HL-60 (cell line): ENCODE measurements at regions not wholly inside any gene's neighbourhood (a gene's known extent, or its start where the extent isn't known, plus 50 kb on each side); places are given as distances from the start of the nearest gene placed in this dataset.

Experiments
- DNase-seq, 2 experiments: peaks; one replicate each; pipeline ENCODE4 v3.0.0-alpha.2; 2010 to 2020; ENCODE audit warnings: low read depth in 1 of 2, low spot score in 1 of 2
- H3K27ac ChIP-seq: fragments of 250-450 bp; sonication (Bioruptor Pico); replicated peaks from 2 replicates; pipeline ENCODE4 v1.5.1; 2020; ENCODE audit warnings: mild to moderate bottlenecking, moderate library complexity
- H3K27me3 ChIP-seq: fragments of 250-450 bp; sonication (Bioruptor Pico); 2 replicates; pipeline ENCODE4 v1.5.1; 2021; ENCODE audit warnings: mild to moderate bottlenecking, moderate library complexity; ENCODE audit not compliant: insufficient read depth, poor library complexity, severe bottlenecking
- H3K4me3 ChIP-seq: replicated peaks from 2 replicates; pipeline ENCODE4 v1.5.1; 2011; ENCODE audit warnings: mild to moderate bottlenecking, control low read depth, low read length; ENCODE audit not compliant: insufficient read depth
- CTCF ChIP-seq: IDR thresholded peaks from one replicate; pipeline ENCODE4 v1.5.1; 2011; ENCODE audit warnings: low read length, control low read depth, inconsistent platforms; ENCODE audit not compliant: insufficient read depth
- GABPA ChIP-seq: IDR thresholded peaks from 2 replicates; pipeline ENCODE4 v1.6.1; 2012; ENCODE audit warnings: low read depth
- POLR2AphosphoS5 ChIP-seq: IDR thresholded peaks from 2 replicates; pipeline ENCODE4 v1.6.1; 2012; ENCODE audit warnings: low read depth
- SPI1 ChIP-seq: IDR thresholded peaks from 2 replicates; pipeline ENCODE4 v1.6.1; 2012; ENCODE audit warnings: low read depth, mild to moderate bottlenecking, borderline replicate concordance
- TF ChIP-seq, protein P1 (sequence below): IDR thresholded peaks from 2 replicates; pipeline ENCODE4 v1.6.1; 2012; ENCODE audit warnings: low read depth; ENCODE audit not compliant: insufficient replicate concordance

GRCh38 chr11:110835106-110835505 is 122.9 kb upstream of the ARHGAP20 start:
- H3K27me3 ChIP-seq = no peaks in the 10 kb centered on the region
- DNase-seq = no peak
- TF ChIP-seq, protein P1, sequence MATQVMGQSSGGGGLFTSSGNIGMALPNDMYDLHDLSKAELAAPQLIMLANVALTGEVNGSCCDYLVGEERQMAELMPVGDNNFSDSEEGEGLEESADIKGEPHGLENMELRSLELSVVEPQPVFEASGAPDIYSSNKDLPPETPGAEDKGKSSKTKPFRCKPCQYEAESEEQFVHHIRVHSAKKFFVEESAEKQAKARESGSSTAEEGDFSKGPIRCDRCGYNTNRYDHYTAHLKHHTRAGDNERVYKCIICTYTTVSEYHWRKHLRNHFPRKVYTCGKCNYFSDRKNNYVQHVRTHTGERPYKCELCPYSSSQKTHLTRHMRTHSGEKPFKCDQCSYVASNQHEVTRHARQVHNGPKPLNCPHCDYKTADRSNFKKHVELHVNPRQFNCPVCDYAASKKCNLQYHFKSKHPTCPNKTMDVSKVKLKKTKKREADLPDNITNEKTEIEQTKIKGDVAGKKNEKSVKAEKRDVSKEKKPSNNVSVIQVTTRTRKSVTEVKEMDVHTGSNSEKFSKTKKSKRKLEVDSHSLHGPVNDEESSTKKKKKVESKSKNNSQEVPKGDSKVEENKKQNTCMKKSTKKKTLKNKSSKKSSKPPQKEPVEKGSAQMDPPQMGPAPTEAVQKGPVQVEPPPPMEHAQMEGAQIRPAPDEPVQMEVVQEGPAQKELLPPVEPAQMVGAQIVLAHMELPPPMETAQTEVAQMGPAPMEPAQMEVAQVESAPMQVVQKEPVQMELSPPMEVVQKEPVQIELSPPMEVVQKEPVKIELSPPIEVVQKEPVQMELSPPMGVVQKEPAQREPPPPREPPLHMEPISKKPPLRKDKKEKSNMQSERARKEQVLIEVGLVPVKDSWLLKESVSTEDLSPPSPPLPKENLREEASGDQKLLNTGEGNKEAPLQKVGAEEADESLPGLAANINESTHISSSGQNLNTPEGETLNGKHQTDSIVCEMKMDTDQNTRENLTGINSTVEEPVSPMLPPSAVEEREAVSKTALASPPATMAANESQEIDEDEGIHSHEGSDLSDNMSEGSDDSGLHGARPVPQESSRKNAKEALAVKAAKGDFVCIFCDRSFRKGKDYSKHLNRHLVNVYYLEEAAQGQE = no peak
- TF ChIP-seq GABPA = no peak
- TF ChIP-seq POLR2AphosphoS5 = no peak
- TF ChIP-seq CTCF = no peak
- TF ChIP-seq SPI1 = no peak
- no peak overlapping the region for H3K4me3 ChIP-seq
- H3K27ac ChIP-seq = no peak overlapping the region

DNA sequence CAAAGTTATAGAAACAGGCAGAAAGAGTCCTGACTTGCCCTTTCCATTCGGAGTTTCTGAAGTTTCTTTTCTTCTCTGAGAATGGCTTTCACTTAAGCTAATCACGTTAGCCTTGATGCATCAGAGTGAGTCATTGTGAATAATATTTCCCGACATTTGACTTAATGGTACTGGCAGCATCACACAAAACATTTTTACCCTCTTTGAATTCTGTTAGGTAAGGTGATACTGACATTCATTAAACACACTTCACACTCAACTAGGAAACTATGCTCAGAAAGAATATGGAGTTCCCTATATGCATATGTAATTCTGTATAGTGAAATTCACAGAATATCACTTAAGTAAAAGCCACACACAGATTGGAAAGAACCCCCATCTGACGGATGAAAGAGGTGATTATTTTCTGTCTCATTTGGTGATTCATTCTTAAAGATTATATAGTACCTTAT is 120.8 kb upstream of the ARHGAP20 start:
- TF ChIP-seq CTCF = no peak
- no peak for TF ChIP-seq POLR2AphosphoS5
- TF ChIP-seq, protein P1 = no peak
- TF ChIP-seq SPI1 = no peak
- no peak for TF ChIP-seq GABPA
- no peak for DNase-seq
- Histone ChIP-seq H3K27me3 (no peaks in the 10 kb centered on the region), H3K27ac (no peak overlapping the region), H3K4me3 (no peak overlapping the region)

DNA sequence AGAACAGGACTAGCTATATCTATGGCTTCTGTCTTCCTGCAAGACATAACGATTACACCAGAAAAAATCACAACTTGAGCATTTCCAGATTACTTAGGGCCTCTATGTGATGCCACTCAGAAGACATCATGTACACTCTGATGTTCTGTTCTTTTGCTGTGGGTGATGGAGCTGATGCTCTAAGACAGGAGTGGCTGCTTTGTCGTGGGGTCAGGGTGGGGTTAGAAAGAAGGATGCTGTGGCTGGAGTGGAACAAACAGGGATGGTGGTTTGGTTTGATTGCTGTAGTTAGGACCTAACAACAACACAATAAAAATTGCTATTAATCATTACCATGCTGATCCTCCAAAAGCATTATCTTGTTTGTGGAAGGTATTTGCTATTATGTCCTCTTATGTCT is 120.3 kb upstream of the ARHGAP20 start:
- TF ChIP-seq POLR2AphosphoS5 (no peak), CTCF (no peak), SPI1 (no peak)
- Histone ChIP-seq H3K27ac (no peak overlapping the region), H3K4me3 (no peak overlapping the region), H3K27me3 (no peaks in the 10 kb centered on the region)
- no peak for DNase-seq

DNA sequence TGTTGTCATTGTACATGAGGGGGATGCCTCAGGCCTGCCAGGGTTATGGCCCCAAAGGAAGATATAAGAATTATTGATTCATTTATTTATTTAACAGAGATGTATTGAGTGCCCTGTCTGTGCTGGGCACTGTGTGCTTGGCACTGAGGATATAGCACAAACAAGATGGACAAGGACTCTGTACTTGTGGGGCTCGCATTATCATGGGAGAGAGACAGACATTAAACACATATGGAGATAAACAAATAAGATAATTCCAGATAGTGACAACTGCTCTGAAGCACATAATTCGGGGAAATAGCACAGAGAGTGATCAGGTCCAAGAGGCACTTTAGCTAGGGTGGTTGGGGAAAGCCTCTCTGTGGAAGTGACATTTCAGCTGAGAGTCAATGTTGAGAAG is 119.8 kb upstream of the ARHGAP20 start:
- TF ChIP-seq GABPA (no peak), CTCF (no peak), POLR2AphosphoS5 (no peak), SPI1 (no peak)
- TF ChIP-seq, protein P1 = no peak
- H3K27me3 ChIP-seq = no peaks in the 10 kb centered on the region
- no peak overlapping the region for H3K4me3 ChIP-seq
- no peak overlapping the region for H3K27ac ChIP-seq
- no peak for DNase-seq
